ENCODE measurements at regions not wholly inside any gene's neighbourhood (a gene's known extent, or its start where the extent isn't known, plus 50 kb on each side); places are given as distances from the start of the nearest gene placed in this dataset.

GRCh38 chr1:173332026-173332425 lies 124.9 kb upstream of the TNFSF4 start:
- H3K9me3 ChIP-seq: no peaks in the 10 kb centered on the region
- ChIA-PET POLR2A (no interaction called here), CTCF (interaction anchor here (1.1 to 1.5 kb wide), 3 partner anchors 9 to 88 kb away, joined by 3 read pairs; no protein-coding TSS in a partner anchor)
- DNase-seq (ENCODE audit: low read depth in 1 of 2, low spot score in 1 of 2): no peak
- no peak overlapping the region for H3K4me2 ChIP-seq
- no peak for FAIRE-seq
- H3K27ac ChIP-seq: peak overlapping the region; percentile 3 to 83; a peak in 4 of 6 replicates
- TF ChIP-seq HOXA7 (CRISPR knock-in tag; IDR thresholded peaks at IDR 0.05): no peak
- no peak for TF ChIP-seq FOSL2 (IDR thresholded peaks at IDR 0.05)
- no peak for TF ChIP-seq FOSL2 (CRISPR knock-in tag; IDR thresholded peaks at IDR 0.05)
- TF ChIP-seq HMGXB4 (CRISPR knock-in tag; IDR thresholded peaks at IDR 0.05; ENCODE audit: borderline replicate concordance): no peak
- no peak for TF ChIP-seq CBX2 (IDR thresholded peaks at IDR 0.05; ENCODE audit: borderline replicate concordance, low read depth)
- TF ChIP-seq GATA3 (IDR thresholded peaks at IDR 0.05; ENCODE audit: borderline replicate concordance): no peak
- no peak for TF ChIP-seq PHF8 (IDR thresholded peaks at IDR 0.05; ENCODE audit: borderline replicate concordance, low read depth)
- TF ChIP-seq CHD2 (IDR thresholded peaks at IDR 0.05; ENCODE audit: low read length, partially characterized antibody): no peak
- TF ChIP-seq JUN (IDR thresholded peaks at IDR 0.05): no peak
- TF ChIP-seq ZSCAN20 (CRISPR knock-in tag; IDR thresholded peaks at IDR 0.05): no peak
- no peak for TF ChIP-seq SREBF2 (IDR thresholded peaks at IDR 0.05)
- no peak for TF ChIP-seq KDM1A (IDR thresholded peaks at IDR 0.05; ENCODE audit: low read depth)
- no peak for TF ChIP-seq ZC3H11A (IDR thresholded peaks at IDR 0.05)
- TF ChIP-seq KDM5A (IDR thresholded peaks at IDR 0.05): no peak
- TF ChIP-seq MAX (IDR thresholded peaks at IDR 0.05): no peak
- TF ChIP-seq RCOR1 (IDR thresholded peaks at IDR 0.05; ENCODE audit: low read depth, low read length): no peak
- no peak for TF ChIP-seq FOXS1 (CRISPR knock-in tag; IDR thresholded peaks at IDR 0.05)
- ATAC-seq: peak in 1 of 2 experiments; percentile 28; a peak in 1 of 6 replicates
- peaks cover 26% of the 10 kb centered on the region for H3K4me1 ChIP-seq
- 77% methylated on average over 2 of the region's 2 CpGs for whole genome bisulfite sequencing (ENCODE audit: missing lambda C conversion rate)
- no peak overlapping the region for H3K4me3 ChIP-seq

DNA sequence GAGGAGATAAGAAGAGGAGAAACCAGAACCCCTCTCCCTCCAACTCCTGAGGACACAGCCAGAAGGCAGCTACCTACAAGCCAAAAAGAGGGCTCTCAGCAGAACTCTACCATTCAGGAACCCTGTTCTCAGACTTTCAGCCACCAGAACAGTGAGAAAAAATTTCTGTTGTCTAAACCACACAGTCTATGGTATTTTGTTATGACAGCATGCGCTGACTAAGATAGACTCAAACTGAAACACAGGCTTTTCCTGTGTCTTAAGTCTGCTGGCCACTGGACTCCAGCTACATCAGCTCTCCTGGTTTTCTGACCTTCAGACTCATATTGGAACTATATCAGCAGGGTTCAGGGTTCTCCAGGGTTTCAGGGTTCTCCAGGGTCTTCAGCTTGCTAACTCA lies 126.5 kb upstream of the TNFSF4 start:
- CTCF ChIA-PET: interaction anchor here (1.0 kb wide), 1 partner anchor 86 kb away, joined by 3 read pairs; no protein-coding TSS in a partner anchor
- FAIRE-seq (no peak), ATAC-seq (no peak), DNase-seq (ENCODE audit: low read depth in 1 of 2, low spot score in 1 of 2) (no peak)
- TF ChIP-seq CBX8 (IDR thresholded peaks at IDR 0.05) (no peak), RFX5 (IDR thresholded peaks at IDR 0.05) (no peak), RCOR1 (IDR thresholded peaks at IDR 0.05; ENCODE audit: low read depth, low read length) (no peak), TFCP2L1 (CRISPR knock-in tag; IDR thresholded peaks at IDR 0.05) (no peak), PHF8 (IDR thresholded peaks at IDR 0.05; ENCODE audit: borderline replicate concordance, low read depth) (no peak)
- no peak overlapping the region for H3K4me2 ChIP-seq
- H3K4me1 ChIP-seq: peaks cover 26% of the 10 kb centered on the region
- H3K27ac ChIP-seq: peak overlapping the region in 1 of 2 experiments; percentile 45; a peak in 1 of 6 replicates
- 92% methylated on average over 1 of the region's 1 CpG for WGBS (ENCODE audit: missing lambda C conversion rate)
- H3K4me3 ChIP-seq: no peak overlapping the region
- H3K9me3 ChIP-seq: no peaks in the 10 kb centered on the region
- POLR2A ChIA-PET: interaction anchor here (0.6 kb wide), 1 partner anchor 604 kb away, joined by 6 read pairs; no protein-coding TSS in a partner anchor

DNA sequence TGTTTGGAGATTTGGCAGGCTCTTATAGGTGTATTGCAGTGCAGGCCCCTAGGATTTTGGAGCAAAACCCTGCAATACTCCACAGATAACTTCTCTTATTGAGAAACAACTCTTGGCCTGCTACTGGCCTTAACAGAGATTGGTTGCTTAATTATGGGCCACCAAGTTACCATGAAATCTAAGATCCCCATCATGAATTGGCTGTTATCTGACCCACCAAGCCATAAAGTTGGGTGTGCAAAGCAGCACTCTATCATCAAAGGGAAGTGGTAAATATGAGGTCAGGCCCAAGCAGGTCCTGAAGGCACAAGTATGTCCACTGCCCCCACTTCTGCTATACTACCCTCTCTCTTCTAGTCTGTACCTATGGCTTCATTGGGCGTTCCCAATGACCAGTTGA lies 130.0 kb upstream of the TNFSF4 start:
- Histone ChIP-seq H3K9me3 (no peaks in the 10 kb centered on the region), H3K4me3 (no peak overlapping the region), H3K4me1 (no peaks in the 10 kb centered on the region), H3K4me2 (no peak overlapping the region), H3K27ac (no peak overlapping the region)
- CTCF ChIA-PET: no interaction called here
- ATAC-seq (no peak), DNase-seq (ENCODE audit: low read depth in 1 of 2, low spot score in 1 of 2) (no peak), FAIRE-seq (no peak)
- POLR2A ChIA-PET: no interaction called here
- 14% methylated on average over 1 of the region's 1 CpG for WGBS (ENCODE audit: missing lambda C conversion rate)
- TF ChIP-seq EHMT2 (IDR thresholded peaks at IDR 0.05; ENCODE audit: low read depth): no peak
- no peak for TF ChIP-seq HEYL (CRISPR knock-in tag; IDR thresholded peaks at IDR 0.05)
- no peak for TF ChIP-seq PBX3 (IDR thresholded peaks at IDR 0.05)
- TF ChIP-seq CBX2 (IDR thresholded peaks at IDR 0.05; ENCODE audit: borderline replicate concordance, low read depth): no peak
